D721Med (cell line): ENCODE measurements at regions not wholly inside any gene's neighbourhood (a gene's known extent, or its start where the extent isn't known, plus 50 kb on each side); places are given as distances from the start of the nearest gene placed in this dataset.

Source experiments
- DNase-seq: peaks from one replicate; pipeline ENCODE4 v3.0.0; 2011; ENCODE audit warnings: low spot score; ENCODE audit not compliant: insufficient read length
- FAIRE-seq: peaks from 2 replicates; lab custom pipeline; 2011; peaks lifted over from hg19 to GRCh38; lab: Jason Lieb, UNC
- CTCF ChIP-seq: IDR thresholded peaks from 2 replicates; pipeline ENCODE4 v1.5.1; 2012; ENCODE audit warnings: mild to moderate bottlenecking, control low read depth; ENCODE audit not compliant: insufficient read depth; ENCODE audit errors: missing control alignments

GRCh38 chr20:12815778-12816408 is 192.9 kb upstream of the SPTLC3 start:
- no peak for FAIRE-seq
- no peak for TF ChIP-seq CTCF
- no peak for DNase-seq

GRCh38 chr20:12821249-12821648 is 187.5 kb upstream of the SPTLC3 start:
- DNase-seq, result no peak
- no peak for TF ChIP-seq CTCF
- FAIRE-seq, result no peak

GRCh38 chr20:12823734-12824133 is 185.0 kb upstream of the SPTLC3 start:
- no peak for DNase-seq
- no peak for TF ChIP-seq CTCF

GRCh38 chr20:12824328-12825225 is 184.2 kb upstream of the SPTLC3 start:
- FAIRE-seq (no peak), DNase-seq (no peak)
- TF ChIP-seq CTCF, result no peak

More at GRCh38 chr20:12823734-12824133, 185.0 kb upstream of the SPTLC3 start:
- FAIRE-seq, result no peak

- no peak for TF ChIP-seq CTCF
- no peak for FAIRE-seq
- DNase-seq, result no peak
Observed at GRCh38 chr20:12825226-12825595, 183.6 kb upstream of the SPTLC3 start.

GRCh38 chr20:12827816-12828385 is 180.9 kb upstream of the SPTLC3 start:
- no peak for FAIRE-seq
- TF ChIP-seq CTCF, result no peak
- DNase-seq, result no peak
